OCI-LY3 (cell line): ENCODE measurements at regions not wholly inside any gene's neighbourhood (a gene's known extent, or its start where the extent isn't known, plus 50 kb on each side); places are given as distances from the start of the nearest gene placed in this dataset.

Experiments
- H2AFZ ChIP-seq: fragments of 200-600, 300-600 bp; shearing (Covaris generic); 2 replicates; pipeline ENCODE4 v1.6.0; 2014; ENCODE audit warnings: antibody characterized with exemption, low read depth, low read length
- H3K27ac ChIP-seq: fragments of 200-600, 300-600 bp; sonication (generic); 2 replicates; pipeline ENCODE4 v1.5.1; 2014; ENCODE audit warnings: mild to moderate bottlenecking, low read length, moderate library complexity, mixed read lengths
- H3K27me3 ChIP-seq: fragments of 200-600, 300-600 bp; sonication (generic); 2 replicates; pipeline ENCODE4 v1.6.1; 2014; ENCODE audit warnings: low read depth, low read length, mixed read lengths
- H3K36me3 ChIP-seq: fragments of 200-600, 300-600 bp; sonication (generic); replicated peaks from 2 replicates; pipeline ENCODE3; 2014; ENCODE audit warnings: low read depth, low read length, mixed read lengths
- H3K4me1 ChIP-seq: fragments of 300-600, 200-600 bp; sonication (generic); 2 replicates; pipeline ENCODE4 v1.6.1; 2014; ENCODE audit warnings: low read length, mixed read lengths
- H3K4me2 ChIP-seq: fragments of 200-600, 300-600 bp; sonication (generic); 2 replicates; pipeline ENCODE4 v1.6.1; 2014; ENCODE audit warnings: low read length, mixed read lengths
- H3K4me3 ChIP-seq: fragments of 300-600, 200-600 bp; sonication (generic); 2 replicates; pipeline ENCODE4 v1.5.1; 2014; ENCODE audit warnings: antibody characterized with exemption, mild to moderate bottlenecking, low read length, moderate library complexity
- H3K79me2 ChIP-seq: fragments of 300-600, 200-600 bp; shearing (Covaris generic); 2 replicates; pipeline ENCODE4 v1.6.1; 2014; ENCODE audit warnings: mild to moderate bottlenecking, low read length, mixed read lengths
- H3K9ac ChIP-seq: fragments of 300-600, 200-600 bp; shearing (Covaris generic); 2 replicates; pipeline ENCODE4 v1.6.0; 2014; ENCODE audit warnings: mild to moderate bottlenecking, low read length, moderate library complexity
- H3K9me3 ChIP-seq: fragments of 200-600, 300-600 bp; shearing (Covaris generic); 2 replicates; pipeline ENCODE4 v1.6.1; 2014; ENCODE audit warnings: low read length, mixed read lengths; ENCODE audit not compliant: insufficient read depth
- H4K20me1 ChIP-seq: fragments of 200-600, 300-600 bp; sonication (generic); 2 replicates; pipeline ENCODE4 v1.6.1; 2016; ENCODE audit warnings: low read length, mixed read lengths; ENCODE audit not compliant: insufficient read depth
- CTCF ChIP-seq: fragments of 200-600, 300-600 bp; sonication (generic); IDR thresholded peaks from 2 replicates; pipeline ENCODE4 v1.5.1; 2014; ENCODE audit warnings: antibody characterized with exemption, low read length, low read depth
- EZH2phosphoT487 ChIP-seq: fragments of 200-600 bp; shearing (Covaris generic); IDR thresholded peaks from 2 replicates; pipeline ENCODE4 v1.6.1; 2018; ENCODE audit warnings: antibody characterized with exemption, mixed run types, low read depth

- H3K9me3 ChIP-seq = no peaks in the 10 kb centered on the region
- no peaks in the 10 kb centered on the region for H3K36me3 ChIP-seq
- no peaks in the 10 kb centered on the region for H3K4me1 ChIP-seq
- TF ChIP-seq CTCF (no peak), EZH2phosphoT487 (no peak)
- no peak overlapping the region for H3K4me2 ChIP-seq
- H3K27ac ChIP-seq = no peak overlapping the region
- no peaks in the 10 kb centered on the region for H3K27me3 ChIP-seq
- no peaks in the 10 kb centered on the region for H3K79me2 ChIP-seq
- H2AFZ ChIP-seq = no peak overlapping the region
- no peak overlapping the region for H3K9ac ChIP-seq
- H3K4me3 ChIP-seq = no peak overlapping the region
- H4K20me1 ChIP-seq = no peaks in the 10 kb centered on the region
These were observed 132.6 kb downstream of the GNAT3 start for GRCh38 chr7:80379034-80379982.

- H2AFZ ChIP-seq = no peak overlapping the region
- TF ChIP-seq EZH2phosphoT487 (no peak), CTCF (no peak)
- no peaks in the 10 kb centered on the region for H3K79me2 ChIP-seq
These were observed 137.5 kb downstream of the GNAT3 start for GRCh38 chr7:80374321-80374720.

GRCh38 chr7:80373429-80374032, 138.3 kb downstream of the GNAT3 start:
- no peak overlapping the region for H3K27ac ChIP-seq
- no peak overlapping the region for H2AFZ ChIP-seq
- no peak overlapping the region for H3K4me3 ChIP-seq
- H3K79me2 ChIP-seq = no peaks in the 10 kb centered on the region
- H3K9ac ChIP-seq = no peak overlapping the region
- no peaks in the 10 kb centered on the region for H3K36me3 ChIP-seq
- no peak for TF ChIP-seq EZH2phosphoT487
- TF ChIP-seq CTCF = no peak
- no peaks in the 10 kb centered on the region for H3K9me3 ChIP-seq
- H3K4me2 ChIP-seq = no peak overlapping the region
- no peaks in the 10 kb centered on the region for H3K4me1 ChIP-seq
- no peaks in the 10 kb centered on the region for H3K27me3 ChIP-seq
- H4K20me1 ChIP-seq = no peaks in the 10 kb centered on the region

More at GRCh38 chr7:80374321-80374720, 137.5 kb downstream of the GNAT3 start:
- H4K20me1 ChIP-seq = no peaks in the 10 kb centered on the region
- H3K27me3 ChIP-seq = no peaks in the 10 kb centered on the region
- H3K4me1 ChIP-seq = no peaks in the 10 kb centered on the region
- no peak overlapping the region for H3K9ac ChIP-seq
- H3K27ac ChIP-seq = no peak overlapping the region
- H3K36me3 ChIP-seq = no peaks in the 10 kb centered on the region
- no peaks in the 10 kb centered on the region for H3K9me3 ChIP-seq
- no peak overlapping the region for H3K4me2 ChIP-seq
- H3K4me3 ChIP-seq = no peak overlapping the region

- Histone ChIP-seq H3K36me3 (no peaks in the 10 kb centered on the region), H3K79me2 (no peaks in the 10 kb centered on the region), H3K27ac (no peak overlapping the region), H4K20me1 (no peaks in the 10 kb centered on the region), H3K4me2 (no peak overlapping the region), H3K9ac (no peak overlapping the region), H3K27me3 (no peaks in the 10 kb centered on the region), H3K9me3 (no peaks in the 10 kb centered on the region), H3K4me3 (no peak overlapping the region), H2AFZ (no peak overlapping the region), H3K4me1 (no peaks in the 10 kb centered on the region)
- TF ChIP-seq CTCF = no peak
- no peak for TF ChIP-seq EZH2phosphoT487
These were observed 139.4 kb downstream of the GNAT3 start for GRCh38 chr7:80372415-80372814.
